GM12878 (cell line): ENCODE measurements at regions not wholly inside any gene's neighbourhood (a gene's known extent, or its start where the extent isn't known, plus 50 kb on each side); places are given as distances from the start of the nearest gene placed in this dataset.

Experiments
- ATAC-seq: fragments of 200-7000 bp; cut with Tn5 transposase; 3 replicates; pipeline ENCODE4 v1.9.1; 2020; ENCODE audit warnings: mild to moderate bottlenecking, moderate library complexity
- BruUV-seq: library from RNA; stranded (reverse); fragments of 400-500 nt; replicated peaks from 2 replicates; lab custom pipeline; 2021; lab: Mats Ljungman, UMichigan
- CTCF ChIA-PET: fragments of 300-600 bp; sonication (Branson Sonifier 250); formaldehyde crosslinking; extraction: SDS; loops from one replicate; lab custom pipeline; 2021; ENCODE audit warnings: inconsistent platforms; lab: Yijun Ruan, JAX
- POLR2A ChIA-PET: fragments of 350-600 bp; formaldehyde crosslinking; extraction: SDS; loops from one replicate; lab custom pipeline; 2021; ENCODE audit warnings: inconsistent platforms; lab: Charles Lee
- RAD21 ChIA-PET: fragments of 300-600 bp; sonication (Branson Sonifier 250); formaldehyde crosslinking; loops from one replicate; lab custom pipeline; 2023; ENCODE audit warnings: antibody characterized with exemption; ENCODE audit not compliant: unreplicated experiment; lab: Charles Lee
- SMC1A ChIA-PET: fragments of 300-600 bp; sonication (Branson Sonifier 250); formaldehyde crosslinking; loops from one replicate; lab custom pipeline; 2023; ENCODE audit not compliant: unreplicated experiment, uncharacterized antibody; lab: Charles Lee
- DNase-seq: peaks from one replicate; pipeline ENCODE4 v3.0.0-alpha.2; 2011; ENCODE audit warnings: low read depth, low spot score
- FAIRE-seq: peaks from 3 replicates; lab custom pipeline; 2011; peaks lifted over from hg19 to GRCh38; lab: Jason Lieb, UNC
- H2AFZ ChIP-seq: 2 replicates; pipeline ENCODE4 v1.6.0; 2011; ENCODE audit warnings: low read depth, low read length, control low read depth; ENCODE audit not compliant: control insufficient read depth
- H3K27ac ChIP-seq: 2 replicates; pipeline ENCODE4 v1.5.1; 2011; ENCODE audit warnings: control low read depth; ENCODE audit not compliant: control insufficient read depth, insufficient read depth
- H3K27me3 ChIP-seq, 2 experiments: replicated peaks in 1 of 2; 2 replicates each; pipeline versions ENCODE4 v1.6.0 to v1.6.1; 2011; ENCODE audit warnings: low read length in 1 of 2; ENCODE audit not compliant: control insufficient read depth in 2 of 2, insufficient read depth in 2 of 2
- H3K36me3 ChIP-seq, 2 experiments: 2 replicates each; pipeline ENCODE4 v1.5.1; 2011; ENCODE audit warnings: low read length in 1 of 2; ENCODE audit not compliant: control insufficient read depth in 2 of 2, insufficient read depth in 2 of 2
- H3K4me1 ChIP-seq: 2 replicates; pipeline ENCODE4 v1.6.1; 2011; ENCODE audit warnings: mild to moderate bottlenecking, low read length, moderate library complexity, mixed read lengths; ENCODE audit not compliant: control insufficient read depth, insufficient read depth
- H3K4me2 ChIP-seq: 2 replicates; pipeline ENCODE4 v1.6.0; 2011; ENCODE audit warnings: control low read depth; ENCODE audit not compliant: control insufficient read depth, insufficient read depth
- H3K4me3 ChIP-seq: fragments of 200-600 bp; sonication (generic); 2 replicates; pipeline ENCODE4 v1.5.1; 2016
- H3K79me2 ChIP-seq: 2 replicates; pipeline ENCODE4 v1.6.0; 2011; ENCODE audit warnings: low read length; ENCODE audit not compliant: control insufficient read depth, insufficient read depth
- H3K9ac ChIP-seq: 2 replicates; pipeline ENCODE4 v1.8.0; 2011; ENCODE audit warnings: low read length, control low read depth, mixed read lengths; ENCODE audit not compliant: control insufficient read depth, insufficient read depth
- H3K9me3 ChIP-seq: replicated peaks from 3 replicates; pipeline ENCODE4 v1.5.1; 2011; ENCODE audit warnings: mild to moderate bottlenecking, low read length; ENCODE audit not compliant: control insufficient read depth, insufficient read depth
- H4K20me1 ChIP-seq: 2 replicates; pipeline ENCODE4 v1.6.0; 2011; ENCODE audit not compliant: control insufficient read depth, insufficient read depth
- ATF7 ChIP-seq: fragments of 450-650 bp; IDR thresholded peaks from 2 replicates; pipeline ENCODE4 v1.6.1; 2016; ENCODE audit warnings: low read depth, mild to moderate bottlenecking
- CHD2 ChIP-seq: IDR thresholded peaks from 2 replicates; pipeline ENCODE4 v1.6.1; 2011; ENCODE audit warnings: low read depth, low read length, improper control_type of control experiment, borderline replicate concordance
- JUNB ChIP-seq: IDR thresholded peaks from 2 replicates; pipeline ENCODE4 v1.6.1; 2016; ENCODE audit warnings: antibody characterized with exemption, mild to moderate bottlenecking
- MEF2B ChIP-seq: fragments of 450-650 bp; IDR thresholded peaks from 2 replicates; pipeline ENCODE4 v1.6.1; 2018; ENCODE audit warnings: mild to moderate bottlenecking, moderate library complexity; ENCODE audit not compliant: partially characterized antibody, poor library complexity, severe bottlenecking
- MYB ChIP-seq: fragments of 150-350 bp; IDR thresholded peaks from 2 replicates; pipeline ENCODE4 v1.6.1; 2014; ENCODE audit warnings: mild to moderate bottlenecking, low read depth, low read length, borderline replicate concordance
- NR2C2 ChIP-seq: IDR thresholded peaks from 2 replicates; pipeline ENCODE4 v1.6.1; 2011; ENCODE audit warnings: borderline replicate concordance, low read depth; ENCODE audit not compliant: control insufficient read depth, insufficient read length
- RELA ChIP-seq: fragments of 450-650 bp; IDR thresholded peaks from 2 replicates; pipeline ENCODE4 v1.8.0; 2014; ENCODE audit warnings: borderline replicate concordance; ENCODE audit not compliant: partially characterized antibody
- TBL1XR1 ChIP-seq: IDR thresholded peaks from 2 replicates; pipeline ENCODE4 v1.6.1; 2012; ENCODE audit warnings: low read depth, low read length, improper control_type of control experiment
- YBX1 ChIP-seq: fragments of 450-650 bp; IDR thresholded peaks from 2 replicates; pipeline ENCODE4 v1.6.1; 2016; ENCODE audit warnings: antibody characterized with exemption
- ZBED1 ChIP-seq: IDR thresholded peaks from 2 replicates; pipeline ENCODE4 v1.6.1; 2016; ENCODE audit warnings: borderline replicate concordance
- ZNF384 ChIP-seq: IDR thresholded peaks from 2 replicates; pipeline ENCODE4 v1.6.1; 2012; ENCODE audit warnings: low read depth, mild to moderate bottlenecking, low read length, improper control_type of control experiment, borderline replicate concordance
- WGBS: methylation state at CpG from one replicate; pipeline ENCODE4 v1.1.6; 2016; ENCODE audit warnings: low lambda C conversion rate; ENCODE audit not compliant: insufficient replicate concordance, insufficient coverage; ENCODE audit errors: missing lambda C conversion rate; 5-methylcytosine and 5-hydroxymethylcytosine counted together
- in situ Hi-C: fragments of 300-500 bp; cut with MboI; formaldehyde crosslinking; loops from 9 replicates; pipeline ENCODE4 v1.14.3; 2018; ENCODE audit warnings: mixed read lengths
- intact Hi-C: fragments of 100-400 bp; cut with micrococcal nuclease; formaldehyde crosslinking; loops from one replicate; pipeline ENCODE4 v1.14.2; 2022; ENCODE audit not compliant: unreplicated experiment
- TF ChIP-seq, protein P1 (sequence below): IDR thresholded peaks from 2 replicates; pipeline ENCODE4 v1.6.1; 2011; ENCODE audit warnings: mild to moderate bottlenecking, low read depth, low read length, moderate library complexity; ENCODE audit not compliant: insufficient replicate concordance

DNA sequence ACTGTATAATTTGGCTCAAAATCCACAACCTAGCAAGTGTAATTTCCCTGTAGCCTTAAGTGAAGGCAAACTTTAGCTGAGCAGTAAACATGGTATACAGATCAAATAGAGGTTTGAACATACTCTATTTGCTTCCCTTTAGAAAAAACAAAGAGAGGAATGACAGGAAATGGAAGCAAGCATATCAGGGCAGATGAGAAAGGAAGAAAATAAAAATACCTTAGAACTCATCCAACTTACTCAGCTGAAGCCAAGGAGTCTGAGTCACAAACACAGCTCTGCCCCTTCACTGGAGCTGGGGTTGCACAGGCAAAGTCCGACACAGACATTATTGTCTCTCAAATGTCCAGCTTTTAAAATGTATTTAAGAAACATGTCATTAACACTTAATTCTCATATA lies 379.9 kb upstream of the IRAK1BP1 start:
- in situ Hi-C loops: no loop called here
- POLR2A ChIA-PET: no interaction called here
- DNase-seq (no peak), ATAC-seq (no peak), FAIRE-seq (no peak)
- CTCF ChIA-PET: no interaction called here
- 21% methylated on average over 1 of the region's 1 CpG for WGBS
- no TSS peak for BruUV-seq
- no peak for TF ChIP-seq CHD2
- TF ChIP-seq ATF7: no peak
- TF ChIP-seq YBX1: no peak
- no peak for TF ChIP-seq MYB
- TF ChIP-seq RELA: no peak
- TF ChIP-seq MEF2B: no peak
- no peak for TF ChIP-seq NR2C2
- TF ChIP-seq, protein P1, sequence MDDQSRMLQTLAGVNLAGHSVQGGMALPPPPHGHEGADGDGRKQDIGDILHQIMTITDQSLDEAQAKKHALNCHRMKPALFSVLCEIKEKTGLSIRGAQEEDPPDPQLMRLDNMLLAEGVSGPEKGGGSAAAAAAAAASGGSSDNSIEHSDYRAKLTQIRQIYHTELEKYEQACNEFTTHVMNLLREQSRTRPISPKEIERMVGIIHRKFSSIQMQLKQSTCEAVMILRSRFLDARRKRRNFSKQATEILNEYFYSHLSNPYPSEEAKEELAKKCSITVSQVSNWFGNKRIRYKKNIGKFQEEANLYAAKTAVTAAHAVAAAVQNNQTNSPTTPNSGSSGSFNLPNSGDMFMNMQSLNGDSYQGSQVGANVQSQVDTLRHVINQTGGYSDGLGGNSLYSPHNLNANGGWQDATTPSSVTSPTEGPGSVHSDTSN: no peak
- TF ChIP-seq JUNB: no peak
- no peak for TF ChIP-seq ZNF384
- TF ChIP-seq ZBED1: no peak
- no peak for TF ChIP-seq TBL1XR1
- H3K27ac ChIP-seq: no peak overlapping the region
- no peaks in the 10 kb centered on the region for H3K27me3 ChIP-seq
- H3K4me3 ChIP-seq: no peak overlapping the region
- H3K79me2 ChIP-seq: no peaks in the 10 kb centered on the region
- SMC1A ChIA-PET: no interaction called here
- no peaks in the 10 kb centered on the region for H3K9me3 ChIP-seq
- no peaks in the 10 kb centered on the region for H3K36me3 ChIP-seq
- no peaks in the 10 kb centered on the region for H3K4me1 ChIP-seq
- RAD21 ChIA-PET: no interaction called here
- H3K4me2 ChIP-seq: no peak overlapping the region
- intact Hi-C loops: no loop called here
- H4K20me1 ChIP-seq: no peaks in the 10 kb centered on the region
- H3K9ac ChIP-seq: no peak overlapping the region
- H2AFZ ChIP-seq: no peak overlapping the region
